GM21619 (cell line): ENCODE measurements at regions not wholly inside any gene's neighbourhood (a gene's known extent, or its start where the extent isn't known, plus 50 kb on each side); places are given as distances from the start of the nearest gene placed in this dataset.

Source experiments
- ATAC-seq: cut with Tn5 transposase; IDR thresholded peaks from one replicate; pipeline ENCODE4 v1.9.1; 2021; ENCODE audit not compliant: unreplicated experiment

GRCh38 chr5:58040044-58040443, 419.8 kb downstream of the PLK2 start:
- no peak for ATAC-seq

- no peak for ATAC-seq
Observed at GRCh38 chr5:58037899-58038298, 422.0 kb downstream of the PLK2 start.

- no peak for ATAC-seq
Observed at GRCh38 chr5:58025809-58026208, 434.1 kb downstream of the PLK2 start.

- ATAC-seq: no peak
Observed at GRCh38 chr5:58024151-58024550, 435.7 kb downstream of the PLK2 start.

GRCh38 chr5:58022055-58022454, 437.8 kb downstream of the PLK2 start:
- no peak for ATAC-seq

GRCh38 chr5:58021466-58021865, 438.4 kb downstream of the PLK2 start:
- no peak for ATAC-seq

GRCh38 chr5:58019614-58020013, 440.3 kb downstream of the PLK2 start:
- no peak for ATAC-seq

GRCh38 chr5:58018016-58018415, 441.9 kb downstream of the PLK2 start:
- ATAC-seq: no peak

GRCh38 chr5:58016877-58017276, 443.0 kb downstream of the PLK2 start:
- ATAC-seq: no peak

- no peak for ATAC-seq
Observed at GRCh38 chr5:58016358-58016757, 443.5 kb downstream of the PLK2 start.

- ATAC-seq: no peak
Observed at GRCh38 chr5:58015175-58015574, 444.7 kb downstream of the PLK2 start.

GRCh38 chr5:58013542-58014258, 446.2 kb downstream of the PLK2 start:
- ATAC-seq: no peak

- no peak for ATAC-seq
Observed at GRCh38 chr5:58012801-58013315, 447.0 kb downstream of the PLK2 start.

- ATAC-seq: no peak
Observed at GRCh38 chr5:58012102-58012501, 447.8 kb downstream of the PLK2 start.

- no peak for ATAC-seq
Observed at GRCh38 chr5:58011301-58011700, 448.6 kb downstream of the PLK2 start.

- ATAC-seq: no peak
Observed at GRCh38 chr5:58009754-58010153, 450.1 kb downstream of the PLK2 start.

GRCh38 chr5:58002323-58002722, 457.6 kb downstream of the PLK2 start:
- no peak for ATAC-seq

- ATAC-seq: no peak
Observed at GRCh38 chr5:57993866-57994265, 466.0 kb downstream of the PLK2 start.

GRCh38 chr5:57989378-57989777, 470.5 kb downstream of the PLK2 start:
- no peak for ATAC-seq

- ATAC-seq: no peak
Observed at GRCh38 chr5:57988813-57989212, 471.1 kb downstream of the PLK2 start.

GRCh38 chr5:57987552-57987951, 472.3 kb downstream of the PLK2 start:
- ATAC-seq: no peak

- ATAC-seq: no peak
Observed at GRCh38 chr5:57986761-57987341, 473.0 kb downstream of the PLK2 start.

- no peak for ATAC-seq
Observed at GRCh38 chr5:57983426-57983825, 476.5 kb downstream of the PLK2 start.
